B cell (primary cell): ENCODE measurements at regions not wholly inside any gene's neighbourhood (a gene's known extent, or its start where the extent isn't known, plus 50 kb on each side); places are given as distances from the start of the nearest gene placed in this dataset.

Experiments
- ATAC-seq: fragments of 200-7000 bp; cut with Tn5 transposase; one replicate; pipeline ENCODE4 v1.10.0; 2021; ENCODE audit warnings: low read depth, mild to moderate bottlenecking, moderate number of reproducible peaks, moderate library complexity
- CTCF ChIA-PET: fragments of 350-600 bp; sonication (Branson Sonifier 250); formaldehyde crosslinking; loops from one replicate; lab custom pipeline; 2021; ENCODE audit warnings: antibody characterized with exemption, inconsistent platforms; lab: Charles Lee
- POLR2A ChIA-PET: fragments of 350-600 bp; sonication (Branson Sonifier 250); formaldehyde crosslinking; loops from one replicate; lab custom pipeline; 2021; ENCODE audit warnings: antibody characterized with exemption; lab: Charles Lee
- DNase-seq: peaks from one replicate; pipeline ENCODE4 v3.0.0; 2013
- H2AFZ ChIP-seq: 2 replicates; pipeline ENCODE4 v1.6.1; 2012; ENCODE audit warnings: mild to moderate bottlenecking, low read depth, low read length; ENCODE audit not compliant: insufficient read depth, poor library complexity, severe bottlenecking
- H3K27ac ChIP-seq, 2 donors: 1 replicate in 1 of 2; 2 replicates in 1 of 2; pipeline ENCODE4 v1.5.1; 2012 to 2013; ENCODE audit warnings: low read length in 2 of 2, mild to moderate bottlenecking in 2 of 2, moderate library complexity in 1 of 2
- H3K27me3 ChIP-seq, 4 experiments: fragments of 200-600 bp in 1 of 4; sonication (generic) in 1 of 4; replicated peaks in 1 of 4; 1 replicate in 2 of 4; 2 replicates in 2 of 4; pipeline versions ENCODE4 v1.6.1 to v1.7.0; 2013 to 2016; ENCODE audit warnings: low read length in 3 of 4, mild to moderate bottlenecking in 2 of 4, mixed read lengths in 1 of 4, moderate library complexity in 1 of 4; ENCODE audit not compliant: insufficient read depth in 4 of 4, control insufficient read depth in 3 of 4; ENCODE audit errors: control extremely low read depth in 1 of 4
- H3K36me3 ChIP-seq, 2 experiments: replicated peaks in 1 of 2; 1 replicate in 1 of 2; 2 replicates in 1 of 2; pipeline versions ENCODE4 v1.6.1 to v1.7.1; 2013; ENCODE audit warnings: low read length in 1 of 2; ENCODE audit not compliant: insufficient read depth in 2 of 2, control insufficient read depth in 1 of 2; ENCODE audit errors: control extremely low read depth in 1 of 2, extremely low read depth in 1 of 2
- H3K4me1 ChIP-seq, 2 donors: fragments of 200-600 bp in 1 of 2; sonication (generic) in 1 of 2; 1 replicate in 1 of 2; 2 replicates in 1 of 2; pipeline versions ENCODE4 v1.5.1 to v1.6.1; 2013 to 2017; ENCODE audit warnings: low read length in 2 of 2; ENCODE audit not compliant: control insufficient read depth in 2 of 2, insufficient read depth in 2 of 2
- H3K4me2 ChIP-seq: replicated peaks from 2 replicates; pipeline ENCODE3; 2012; ENCODE audit warnings: mild to moderate bottlenecking, low read depth, low read length; ENCODE audit not compliant: poor library complexity, severe bottlenecking
- H3K4me3 ChIP-seq, 5 experiments: fragments of 200-600 bp in 1 of 5; sonication (generic) in 1 of 5; 1 replicate in 3 of 5; 2 replicates in 2 of 5; pipeline versions ENCODE4 v1.5.1 to v1.7.0; 2011 to 2016; ENCODE audit warnings: low read length in 4 of 5, mild to moderate bottlenecking in 4 of 5, low read depth in 2 of 5, control low read depth in 1 of 5, moderate library complexity in 1 of 5; ENCODE audit not compliant: insufficient read depth in 1 of 5; ENCODE audit errors: control extremely low read depth in 1 of 5, extremely low read depth in 1 of 5
- H3K79me2 ChIP-seq: fragments of 200-600 bp; sonication (generic); one replicate; pipeline ENCODE4 v1.6.0; 2016; ENCODE audit warnings: low read length; ENCODE audit not compliant: control insufficient read depth, insufficient read depth
- H3K9ac ChIP-seq: fragments of 200-600 bp; sonication (generic); 2 replicates; pipeline ENCODE4 v1.6.1; 2017; ENCODE audit warnings: mild to moderate bottlenecking, low read length, moderate library complexity
- H3K9me3 ChIP-seq, 3 donors: one replicate each; pipeline versions ENCODE4 v1.6.1 to v1.7.1; 2013; ENCODE audit warnings: low read length in 2 of 3; ENCODE audit not compliant: control insufficient read depth in 2 of 3, insufficient read depth in 1 of 3; ENCODE audit errors: control extremely low read depth in 1 of 3
- H4K20me1 ChIP-seq: 2 replicates; pipeline ENCODE4 v1.6.0; 2012; ENCODE audit warnings: mild to moderate bottlenecking, low read length; ENCODE audit not compliant: insufficient read depth, control insufficient read depth, poor library complexity, severe bottlenecking
- H3K27ac Mint-ChIP-seq: one replicate; pipeline ENCODE4 v1.8.0; 2021; ENCODE audit warnings: mixed read lengths
- H3K27me3 Mint-ChIP-seq: one replicate; pipeline ENCODE4 v1.8.0; 2021; ENCODE audit warnings: mixed read lengths
- H3K4me1 Mint-ChIP-seq: one replicate; pipeline ENCODE4 v1.8.0; 2021; ENCODE audit warnings: mixed read lengths
- H3K4me3 Mint-ChIP-seq: one replicate; pipeline ENCODE4 v1.8.0; 2021; ENCODE audit warnings: mixed read lengths
- H3K9me3 Mint-ChIP-seq: one replicate; pipeline ENCODE4 v1.8.0; 2022; ENCODE audit warnings: mixed read lengths; ENCODE audit not compliant: insufficient read depth
- CTCF ChIP-seq: fragments of 200-600 bp; IDR thresholded peaks from one replicate; pipeline ENCODE4 v1.8.0; 2022; ENCODE audit warnings: antibody characterized with exemption, mild to moderate bottlenecking
- EZH2 ChIP-seq: IDR thresholded peaks from 2 replicates; pipeline ENCODE4 v1.6.1; 2012; ENCODE audit warnings: borderline replicate concordance, low read depth, mild to moderate bottlenecking, moderate library complexity, low read length; ENCODE audit not compliant: insufficient read depth, poor library complexity, severe bottlenecking
- WGBS: methylation state at CpG from one replicate; pipeline ENCODE4 v1.1.5; 2013; ENCODE audit warnings: missing lambda C conversion rate; ENCODE audit not compliant: insufficient coverage; 5-methylcytosine and 5-hydroxymethylcytosine counted together
- intact Hi-C: fragments of 100-400 bp; cut with micrococcal nuclease; formaldehyde crosslinking; loops from one replicate; pipeline ENCODE4 v1.10.0; 2022

- no peaks in the 10 kb centered on the region for H3K79me2 ChIP-seq
- H3K27ac ChIP-seq: no peak overlapping the region
- Mint-ChIP-seq H3K4me3 (no peak overlapping the region), H3K4me1 (no peaks in the 10 kb centered on the region), H3K9me3 (peaks cover 5% of the 10 kb centered on the region), H3K27me3 (no peaks in the 10 kb centered on the region), H3K27ac (no peak overlapping the region)
- no peak overlapping the region for H3K4me3 ChIP-seq
- ChIA-PET POLR2A (no interaction called here), CTCF (no interaction called here)
- TF ChIP-seq EZH2 (no peak), CTCF (no peak)
- H3K4me2 ChIP-seq: no peak overlapping the region
- no peaks in the 10 kb centered on the region for H4K20me1 ChIP-seq
- no peak overlapping the region for H3K9ac ChIP-seq
- no peaks in the 10 kb centered on the region for H3K27me3 ChIP-seq
- H3K4me1 ChIP-seq: no peaks in the 10 kb centered on the region
- DNase-seq: no peak
- intact Hi-C loops: no loop called here
- ATAC-seq: no peak
- no peak overlapping the region for H2AFZ ChIP-seq
- no CpG with 5 or more reads among the region's 1 CpG for WGBS
- H3K9me3 ChIP-seq: peaks cover 0 to 8% (median 3%) of the 10 kb centered on the region in 3 donors
- no peaks in the 10 kb centered on the region for H3K36me3 ChIP-seq
Observed at GRCh38 chr16:13376174-13376573, 474.8 kb downstream of the SHISA9 start.

GRCh38 chr16:13377143-13377542 is 475.7 kb downstream of the SHISA9 start:
- H3K27ac ChIP-seq: no peak overlapping the region
- intact Hi-C loops: no loop called here
- no peak overlapping the region for H3K4me3 ChIP-seq
- TF ChIP-seq EZH2 (no peak), CTCF (no peak)
- ATAC-seq (no peak), DNase-seq (no peak)
- no peaks in the 10 kb centered on the region for H3K27me3 Mint-ChIP-seq
- peaks cover 0 to 8% (median 3%) of the 10 kb centered on the region in 3 donors for H3K9me3 ChIP-seq
- H3K9me3 Mint-ChIP-seq: peaks cover 2% of the 10 kb centered on the region
- CTCF ChIA-PET: no interaction called here
- H3K36me3 ChIP-seq: no peaks in the 10 kb centered on the region
- H4K20me1 ChIP-seq: no peaks in the 10 kb centered on the region
- no peak overlapping the region for H3K4me2 ChIP-seq
- H3K4me3 Mint-ChIP-seq: no peak overlapping the region
- H3K4me1 Mint-ChIP-seq: no peaks in the 10 kb centered on the region
- no peak overlapping the region for H3K27ac Mint-ChIP-seq
- no peaks in the 10 kb centered on the region for H3K79me2 ChIP-seq
- no peak overlapping the region for H2AFZ ChIP-seq
- POLR2A ChIA-PET: no interaction called here
- 95% methylated on average over 2 of the region's 3 CpGs for WGBS
- H3K27me3 ChIP-seq: no peaks in the 10 kb centered on the region
- H3K4me1 ChIP-seq: no peaks in the 10 kb centered on the region
- no peak overlapping the region for H3K9ac ChIP-seq
